ENCODE measurements at regions not wholly inside any gene's neighbourhood (a gene's known extent, or its start where the extent isn't known, plus 50 kb on each side); places are given as distances from the start of the nearest gene placed in this dataset.
"Not testable (repeated sequence)": the region's sequence is repeated elsewhere in the genome, so short reads cannot be mapped to it uniquely, and the experiment has no call there.

- TF ChIP-seq, protein P1, sequence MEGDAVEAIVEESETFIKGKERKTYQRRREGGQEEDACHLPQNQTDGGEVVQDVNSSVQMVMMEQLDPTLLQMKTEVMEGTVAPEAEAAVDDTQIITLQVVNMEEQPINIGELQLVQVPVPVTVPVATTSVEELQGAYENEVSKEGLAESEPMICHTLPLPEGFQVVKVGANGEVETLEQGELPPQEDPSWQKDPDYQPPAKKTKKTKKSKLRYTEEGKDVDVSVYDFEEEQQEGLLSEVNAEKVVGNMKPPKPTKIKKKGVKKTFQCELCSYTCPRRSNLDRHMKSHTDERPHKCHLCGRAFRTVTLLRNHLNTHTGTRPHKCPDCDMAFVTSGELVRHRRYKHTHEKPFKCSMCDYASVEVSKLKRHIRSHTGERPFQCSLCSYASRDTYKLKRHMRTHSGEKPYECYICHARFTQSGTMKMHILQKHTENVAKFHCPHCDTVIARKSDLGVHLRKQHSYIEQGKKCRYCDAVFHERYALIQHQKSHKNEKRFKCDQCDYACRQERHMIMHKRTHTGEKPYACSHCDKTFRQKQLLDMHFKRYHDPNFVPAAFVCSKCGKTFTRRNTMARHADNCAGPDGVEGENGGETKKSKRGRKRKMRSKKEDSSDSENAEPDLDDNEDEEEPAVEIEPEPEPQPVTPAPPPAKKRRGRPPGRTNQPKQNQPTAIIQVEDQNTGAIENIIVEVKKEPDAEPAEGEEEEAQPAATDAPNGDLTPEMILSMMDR (conservative IDR thresholded peaks at IDR 0.05), result not testable (repeated sequence)
- not testable (repeated sequence) for TF ChIP-seq ZFX (IDR thresholded peaks at IDR 0.05)
Observed at GRCh38 chr9:78719029-78719428, 422.1 kb downstream of the PSAT1 start.
